ENCODE measurements at regions not wholly inside any gene's neighbourhood (a gene's known extent, or its start where the extent isn't known, plus 50 kb on each side); places are given as distances from the start of the nearest gene placed in this dataset.

DNA sequence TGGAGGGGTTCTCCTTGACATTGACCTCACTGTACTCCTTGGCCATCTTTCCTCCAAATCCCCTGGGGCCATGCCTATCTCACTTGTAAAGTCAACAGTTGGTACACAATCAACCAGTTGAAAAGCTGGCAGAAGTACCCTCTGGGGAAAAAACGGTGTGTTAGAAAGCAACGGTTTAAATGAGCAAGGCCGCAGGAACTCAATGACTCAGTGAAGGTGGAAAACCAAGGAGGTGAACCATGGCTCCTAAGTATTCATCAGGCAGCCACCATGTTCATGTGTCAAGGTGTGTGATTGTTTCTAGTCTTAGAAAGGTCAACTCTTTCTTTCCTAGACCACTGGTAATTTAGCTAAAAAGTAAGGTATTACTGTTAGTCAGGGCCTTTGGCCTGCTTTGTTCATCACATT, 130.9 kb upstream of the SATB1 start:
- TF ChIP-seq, protein P1, sequence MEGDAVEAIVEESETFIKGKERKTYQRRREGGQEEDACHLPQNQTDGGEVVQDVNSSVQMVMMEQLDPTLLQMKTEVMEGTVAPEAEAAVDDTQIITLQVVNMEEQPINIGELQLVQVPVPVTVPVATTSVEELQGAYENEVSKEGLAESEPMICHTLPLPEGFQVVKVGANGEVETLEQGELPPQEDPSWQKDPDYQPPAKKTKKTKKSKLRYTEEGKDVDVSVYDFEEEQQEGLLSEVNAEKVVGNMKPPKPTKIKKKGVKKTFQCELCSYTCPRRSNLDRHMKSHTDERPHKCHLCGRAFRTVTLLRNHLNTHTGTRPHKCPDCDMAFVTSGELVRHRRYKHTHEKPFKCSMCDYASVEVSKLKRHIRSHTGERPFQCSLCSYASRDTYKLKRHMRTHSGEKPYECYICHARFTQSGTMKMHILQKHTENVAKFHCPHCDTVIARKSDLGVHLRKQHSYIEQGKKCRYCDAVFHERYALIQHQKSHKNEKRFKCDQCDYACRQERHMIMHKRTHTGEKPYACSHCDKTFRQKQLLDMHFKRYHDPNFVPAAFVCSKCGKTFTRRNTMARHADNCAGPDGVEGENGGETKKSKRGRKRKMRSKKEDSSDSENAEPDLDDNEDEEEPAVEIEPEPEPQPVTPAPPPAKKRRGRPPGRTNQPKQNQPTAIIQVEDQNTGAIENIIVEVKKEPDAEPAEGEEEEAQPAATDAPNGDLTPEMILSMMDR (conservative IDR thresholded peaks at IDR 0.05; ENCODE audit: low read depth, low read length): no peak
- no peak for TF ChIP-seq POLR2A (IDR thresholded peaks at IDR 0.05; ENCODE audit: low read depth, low read length)
